SKM-1 (cell line): ENCODE measurements at regions not wholly inside any gene's neighbourhood (a gene's known extent, or its start where the extent isn't known, plus 50 kb on each side); places are given as distances from the start of the nearest gene placed in this dataset.
"Not testable (repeated sequence)": the region's sequence is repeated elsewhere in the genome, so short reads cannot be mapped to it uniquely, and the experiment has no call there.

Experiments used
- DNase-seq: peaks from one replicate; lab custom pipeline; 2025; ENCODE audit not compliant: unreplicated experiment; lab: John Stamatoyannopoulos, UW

DNA sequence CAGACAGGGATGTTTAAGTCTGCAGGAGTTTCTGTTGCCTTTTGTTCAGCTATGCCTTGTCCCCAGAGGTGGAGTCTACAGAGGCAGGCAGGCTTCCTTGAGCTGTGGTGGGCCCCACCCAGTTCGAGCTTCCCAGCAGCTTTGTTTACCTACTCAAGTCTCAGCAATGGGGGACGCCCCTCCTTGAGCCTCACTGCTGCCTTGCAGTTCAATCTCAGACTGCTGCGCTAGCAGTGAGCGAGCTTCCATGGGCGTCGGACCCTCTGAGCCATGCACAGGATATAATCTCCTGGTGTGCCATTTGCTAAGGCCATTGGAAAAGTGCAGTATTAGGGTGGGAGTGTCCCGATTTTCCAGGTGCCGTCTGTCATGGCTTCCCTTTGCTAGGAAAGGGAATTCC lies 760.3 kb downstream of the SLC4A3 start:
- not testable (repeated sequence) for DNase-seq

- no peak for DNase-seq
These were observed 766.3 kb downstream of the SLC4A3 start for GRCh38 chr2:220393711-220394110.

DNA sequence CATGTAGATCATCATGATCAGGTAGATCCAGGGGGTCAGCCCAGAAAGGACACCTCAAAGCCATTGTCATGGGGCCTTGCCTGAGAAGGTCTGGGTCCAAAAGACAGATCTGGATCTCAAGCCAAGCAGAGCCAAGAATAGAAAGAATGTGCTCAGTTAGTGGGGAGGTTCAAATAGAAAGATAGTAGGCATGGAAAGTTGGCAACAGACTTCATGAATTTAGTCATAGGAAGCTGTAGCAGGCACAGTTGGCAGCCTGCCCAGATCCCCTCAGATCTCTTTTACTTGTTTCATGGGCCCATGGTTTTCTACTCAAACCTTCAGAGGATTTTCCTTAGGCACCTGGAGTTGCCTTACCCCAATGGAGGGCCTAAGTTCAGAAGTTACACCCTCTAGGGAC lies 767.0 kb downstream of the SLC4A3 start:
- no peak for DNase-seq

GRCh38 chr2:220396287-220396686 lies 768.9 kb downstream of the SLC4A3 start:
- DNase-seq: no peak

GRCh38 chr2:220410296-220410695 lies 782.9 kb downstream of the SLC4A3 start:
- DNase-seq: no peak

DNA sequence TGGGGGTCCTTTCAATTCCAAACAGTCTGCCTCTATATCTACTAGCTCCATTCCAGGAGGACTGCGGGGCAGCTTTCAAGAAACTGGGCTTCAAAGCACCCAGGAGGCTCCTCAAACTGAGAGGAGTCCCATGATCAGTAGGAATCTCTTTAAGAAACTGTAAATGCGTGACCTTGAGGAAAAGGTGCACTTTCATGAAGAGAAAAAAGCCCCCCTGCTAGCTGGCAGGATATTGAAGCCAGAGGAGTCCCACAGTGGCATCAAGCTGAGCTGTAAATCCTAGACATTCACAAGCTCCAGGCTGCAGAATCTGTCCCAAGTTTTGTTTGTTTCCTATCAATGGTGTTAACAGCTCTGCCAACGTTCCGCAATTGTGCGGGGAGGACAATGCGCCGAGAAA lies 790.1 kb downstream of the SLC4A3 start:
- no peak for DNase-seq

GRCh38 chr2:220419647-220420046 lies 792.2 kb downstream of the SLC4A3 start:
- no peak for DNase-seq

DNA sequence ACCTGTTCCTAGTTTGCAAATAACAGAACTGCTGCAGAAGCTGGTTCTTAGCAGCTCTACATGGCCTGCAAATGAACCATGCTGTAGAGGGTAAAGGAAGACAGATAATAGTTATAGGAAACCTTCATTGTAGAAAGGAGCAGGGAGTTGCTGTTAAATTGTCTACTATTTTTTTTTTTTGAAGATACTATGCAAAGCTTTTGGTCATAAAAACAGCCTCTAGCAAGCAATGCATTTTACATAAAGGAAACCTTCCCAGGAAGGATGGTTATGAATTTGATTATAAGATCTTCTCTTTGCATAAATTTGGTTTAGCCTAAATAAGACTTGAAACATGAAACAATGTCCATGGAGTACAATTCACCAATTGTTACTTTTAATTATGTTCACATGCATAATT lies 793.4 kb downstream of the SLC4A3 start:
- DNase-seq: no peak

DNA sequence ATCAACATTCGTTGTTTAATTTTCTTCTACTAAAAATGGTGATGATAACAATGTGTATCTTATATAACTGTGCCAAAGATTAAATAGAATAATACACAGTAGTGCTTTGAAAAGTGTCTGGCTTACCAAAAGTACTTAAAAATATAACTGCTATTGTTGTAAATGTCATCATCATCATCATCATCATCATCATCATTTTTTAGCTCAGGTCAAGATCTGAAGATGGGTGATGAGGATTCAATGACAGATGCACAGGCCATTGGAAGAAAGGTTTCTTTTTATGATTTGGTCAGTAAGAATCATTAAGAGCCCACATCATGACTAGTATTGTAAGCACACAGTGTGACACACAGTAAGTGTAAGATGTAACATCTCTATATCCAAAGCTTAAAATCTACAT lies 795.2 kb downstream of the SLC4A3 start:
- DNase-seq: no peak

- DNase-seq: no peak
These were observed 797.1 kb downstream of the SLC4A3 start for GRCh38 chr2:220424561-220424960.

DNA sequence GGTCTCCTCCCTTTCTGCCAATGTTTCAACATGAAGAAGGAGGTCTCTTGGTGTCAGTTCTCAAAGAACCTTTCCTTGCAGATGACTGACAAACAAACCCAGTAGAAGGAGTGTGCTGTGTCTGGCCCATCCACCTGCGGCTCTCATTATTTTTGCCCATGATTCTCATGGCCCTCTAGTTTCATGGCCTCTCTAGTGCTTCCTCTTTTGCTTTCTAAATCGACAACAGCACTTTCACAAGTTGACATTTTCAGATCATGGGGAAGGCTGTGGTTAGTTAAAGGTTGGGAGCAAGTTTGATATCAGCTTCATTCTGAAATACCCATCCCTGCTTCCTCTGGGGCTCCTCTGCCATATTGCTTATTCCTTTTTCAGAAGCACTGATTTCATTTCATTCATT lies 805.2 kb downstream of the SLC4A3 start:
- DNase-seq: no peak

DNA sequence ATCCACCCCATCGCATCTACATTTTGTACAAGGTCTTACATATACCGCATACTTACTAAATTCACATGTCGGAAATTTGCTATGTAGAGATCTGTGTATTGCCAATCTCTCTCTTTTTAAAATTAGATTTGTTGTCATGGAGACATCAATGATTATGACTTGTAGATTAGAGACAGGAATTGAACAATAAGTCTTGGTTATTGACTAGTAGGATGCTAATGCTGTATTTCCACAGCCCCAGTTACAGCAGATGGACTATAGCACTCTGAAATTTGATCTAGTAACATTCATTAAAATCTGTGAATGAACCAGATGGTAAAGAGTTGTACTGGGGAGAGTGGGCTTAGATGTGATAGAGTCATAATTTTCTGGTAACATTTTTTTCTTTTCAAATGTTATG lies 805.7 kb downstream of the SLC4A3 start:
- no peak for DNase-seq

- no peak for DNase-seq
These were observed 807.0 kb downstream of the SLC4A3 start for GRCh38 chr2:220434385-220434784.

DNA sequence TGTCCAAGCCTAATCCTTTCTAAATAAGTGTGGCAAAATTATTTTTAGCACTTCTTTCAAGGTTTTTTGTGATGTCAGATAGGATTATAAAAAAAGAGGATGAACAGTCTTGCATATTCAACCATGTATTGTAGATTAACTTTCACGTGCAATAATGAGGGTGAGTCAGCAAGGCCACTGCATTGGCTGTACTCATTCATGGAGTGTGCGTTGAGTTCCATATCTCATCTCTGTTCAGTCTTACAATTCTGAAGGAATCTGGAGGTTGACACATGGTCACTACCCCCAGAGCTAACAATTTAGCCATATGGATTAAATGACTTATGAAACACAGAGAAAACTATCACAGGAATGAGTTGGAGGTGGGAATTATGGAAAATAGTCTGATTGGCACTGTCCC lies 810.5 kb downstream of the SLC4A3 start:
- DNase-seq: no peak

DNA sequence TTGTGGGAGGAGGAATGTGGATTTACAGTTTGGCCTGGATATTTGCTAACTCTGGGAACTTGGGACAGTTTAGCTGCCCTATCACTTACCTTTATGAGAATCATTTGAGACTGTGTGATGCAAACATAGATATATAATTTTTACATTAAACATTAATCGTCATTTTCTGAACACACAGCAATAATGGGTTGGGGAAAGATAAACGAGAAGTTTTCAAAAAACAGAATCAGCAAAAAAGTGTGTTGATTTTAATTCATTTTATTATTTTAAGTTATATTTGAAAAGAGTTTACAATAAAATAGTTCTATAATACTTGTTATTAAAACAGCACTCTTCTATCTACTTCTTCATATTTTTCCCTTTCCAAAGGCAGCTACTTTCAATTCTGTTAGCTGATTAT lies 813.3 kb downstream of the SLC4A3 start:
- no peak for DNase-seq

DNA sequence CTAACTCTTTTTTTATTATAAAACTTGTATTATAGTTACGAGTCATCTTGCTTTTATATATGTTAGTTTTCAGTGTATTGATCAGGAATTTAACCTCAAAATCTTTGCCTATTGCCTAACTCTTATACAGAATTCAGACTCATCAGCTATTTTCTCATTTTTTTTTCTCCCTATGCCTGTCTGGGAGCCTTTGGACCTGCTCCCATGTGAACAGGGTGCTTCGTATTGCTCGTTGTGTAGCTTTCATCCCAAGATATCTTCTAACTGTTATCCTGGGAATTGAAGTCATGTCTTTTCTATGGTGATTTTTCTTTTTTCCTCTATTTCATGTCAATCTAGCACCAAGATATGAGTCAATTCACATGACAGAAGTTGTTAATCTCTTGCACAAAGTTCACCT lies 814.0 kb downstream of the SLC4A3 start:
- DNase-seq: no peak

DNA sequence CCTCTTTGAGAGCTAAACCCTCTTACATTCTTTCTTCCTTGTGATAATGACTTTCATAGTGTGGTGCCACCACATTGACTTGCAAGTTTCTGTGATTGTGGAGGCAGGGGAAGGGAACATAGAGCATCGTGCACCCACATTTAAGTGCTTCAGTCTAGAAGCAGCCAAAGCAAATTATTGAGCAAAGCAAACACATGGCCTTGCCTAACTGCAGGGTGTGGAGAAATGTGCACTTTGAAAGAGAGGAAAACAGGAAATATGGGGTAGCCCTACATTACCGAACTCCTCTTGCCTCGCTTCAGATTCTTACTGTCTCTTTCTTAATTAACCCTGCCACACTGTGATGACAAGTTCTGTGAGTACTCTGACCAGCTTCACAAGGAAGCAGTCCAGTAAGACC lies 814.6 kb downstream of the SLC4A3 start:
- peak; percentile 62 for DNase-seq

DNA sequence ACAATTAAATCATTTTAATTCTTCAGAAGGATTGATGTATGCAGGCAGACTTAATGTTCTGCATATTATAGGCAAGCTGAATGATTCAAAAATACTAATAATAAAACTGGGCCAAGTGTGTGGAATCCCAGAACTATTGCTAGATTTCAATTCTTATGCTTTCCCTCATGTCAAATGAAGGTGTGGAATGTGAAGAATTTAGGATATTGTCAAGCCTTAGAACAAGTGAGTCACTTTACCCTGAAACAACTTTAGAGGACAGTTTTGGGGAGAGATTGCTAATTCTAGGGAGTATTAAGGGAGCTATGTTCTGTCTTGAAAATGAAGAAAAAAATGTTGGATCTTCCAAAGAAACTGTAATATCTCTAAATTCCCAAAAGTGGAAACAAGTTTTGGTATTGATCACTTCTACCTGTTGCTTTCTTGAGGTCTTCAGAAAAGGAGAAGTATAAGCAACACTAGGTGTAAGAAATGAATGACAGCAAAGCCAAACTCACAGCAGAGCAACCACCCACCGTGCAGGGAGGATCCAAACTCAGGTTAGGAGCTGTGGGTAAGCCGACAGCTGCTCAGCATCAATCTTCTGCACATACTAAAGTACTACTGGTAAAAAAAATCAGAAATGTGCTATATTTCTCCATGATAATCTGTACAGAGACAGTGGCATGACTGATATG lies 818.1 kb downstream of the SLC4A3 start:
- DNase-seq: no peak

DNA sequence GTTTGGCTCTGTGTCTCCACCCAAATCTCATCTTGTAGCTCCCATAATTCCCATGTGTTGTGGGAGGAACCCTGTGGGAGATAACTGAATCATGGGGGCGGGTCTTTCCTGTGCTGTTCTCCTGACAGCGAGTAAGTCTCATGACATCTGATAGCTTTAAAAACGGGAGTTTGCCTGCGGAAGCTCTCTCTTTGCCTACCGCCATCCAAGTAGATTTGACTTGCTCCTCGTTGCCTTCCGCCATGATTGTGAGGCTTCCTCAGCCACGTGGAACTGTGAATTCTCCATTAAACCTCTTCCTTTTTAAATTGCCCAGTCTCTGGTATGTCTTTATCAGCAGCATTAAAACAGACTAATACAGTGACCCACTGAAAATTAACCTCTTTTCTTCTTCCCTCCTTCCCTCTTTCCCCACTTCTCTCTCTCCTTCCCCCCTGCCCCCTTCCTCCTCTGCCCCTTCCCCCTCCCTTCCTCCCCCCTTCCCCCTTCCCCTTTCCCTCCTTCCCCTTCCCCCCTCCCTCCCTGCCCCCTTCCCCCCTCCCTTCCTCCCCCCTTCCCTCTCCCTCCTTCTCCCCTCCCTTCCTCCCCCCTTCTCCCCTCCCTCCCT lies 818.8 kb downstream of the SLC4A3 start:
- no peak for DNase-seq

GRCh38 chr2:220450846-220451245 lies 823.4 kb downstream of the SLC4A3 start:
- no peak for DNase-seq

- DNase-seq: no peak
These were observed 824.0 kb downstream of the SLC4A3 start for GRCh38 chr2:220451438-220451837.

DNA sequence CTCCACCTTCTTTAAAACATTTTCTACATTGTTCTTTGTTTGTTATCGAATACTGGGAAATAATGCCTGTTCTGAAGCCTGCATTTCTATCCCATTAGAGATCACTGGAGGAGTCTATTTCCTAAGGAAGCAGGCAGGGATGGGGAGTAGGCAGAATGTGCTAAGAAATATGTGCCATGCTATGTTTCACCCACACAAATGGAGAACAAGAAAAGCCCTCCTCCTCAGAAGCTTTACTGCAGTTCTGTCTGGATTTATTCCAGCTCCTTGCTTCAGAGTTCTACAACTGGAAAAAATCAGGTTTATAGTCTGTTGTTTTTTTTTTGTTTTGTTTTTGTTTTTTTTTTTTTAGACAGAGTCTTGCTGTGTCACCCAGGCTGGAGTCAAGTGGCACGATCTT lies 825.1 kb downstream of the SLC4A3 start:
- DNase-seq: no peak

GRCh38 chr2:220455351-220455990 lies 828.0 kb downstream of the SLC4A3 start:
- no peak for DNase-seq
